Skeletal muscle tissue (tissue), 3 donors: ENCODE measurements at regions not wholly inside any gene's neighbourhood (a gene's known extent, or its start where the extent isn't known, plus 50 kb on each side); places are given as distances from the start of the nearest gene placed in this dataset.
"Not testable (repeated sequence)": the region's sequence is repeated elsewhere in the genome, so short reads cannot be mapped to it uniquely, and the experiment has no call there.

ENCODE experiments used
- H3K27ac ChIP-seq: one replicate; pipeline ENCODE4 v1.7.0; 2013; ENCODE audit warnings: mild to moderate bottlenecking, low read depth, low read length, inconsistent platforms
- H3K27me3 ChIP-seq, 3 donors: one replicate each; pipeline ENCODE4 v1.7.0; 2013; ENCODE audit warnings: low read length in 3 of 3; ENCODE audit not compliant: control insufficient read depth in 3 of 3, insufficient read depth in 3 of 3
- H3K36me3 ChIP-seq, 3 donors: one replicate each; pipeline ENCODE4 v1.7.0; 2013; ENCODE audit warnings: low read length in 3 of 3; ENCODE audit not compliant: control insufficient read depth in 3 of 3, insufficient read depth in 3 of 3
- H3K4me1 ChIP-seq, 3 donors: one replicate each; pipeline ENCODE4 v1.7.0; 2013; ENCODE audit warnings: low read length in 3 of 3, mild to moderate bottlenecking in 3 of 3; ENCODE audit not compliant: control insufficient read depth in 3 of 3, insufficient read depth in 3 of 3
- H3K4me3 ChIP-seq, 3 donors: one replicate each; pipeline ENCODE4 v1.7.0; 2013; ENCODE audit warnings: low read length in 3 of 3
- H3K9ac ChIP-seq, 3 donors: one replicate each; pipeline ENCODE4 v1.7.0; 2013; ENCODE audit warnings: low read length in 3 of 3, mild to moderate bottlenecking in 3 of 3, moderate library complexity in 2 of 3, low read depth in 1 of 3
- H3K9me3 ChIP-seq, 3 donors: one replicate each; pipeline ENCODE4 v1.7.0; 2013; ENCODE audit warnings: low read length in 3 of 3; ENCODE audit not compliant: control insufficient read depth in 3 of 3
- donor health status: Osteomylitis.

GRCh38 chr6:128719786-128720185 is 163.2 kb upstream of the LAMA2 start:
- Histone ChIP-seq H3K27ac (no peak overlapping the region), H3K4me1 (no peaks in the 10 kb centered on the region), H3K27me3 (no peaks in the 10 kb centered on the region), H3K4me3 (no peak overlapping the region), H3K9me3 (no peaks in the 10 kb centered on the region), H3K9ac (no peak overlapping the region), H3K36me3 (no peaks in the 10 kb centered on the region)

- Histone ChIP-seq H3K4me3 (no peak overlapping the region), H3K36me3 (no peaks in the 10 kb centered on the region), H3K4me1 (no peaks in the 10 kb centered on the region), H3K27ac (no peak overlapping the region), H3K27me3 (no peaks in the 10 kb centered on the region), H3K9me3 (no peaks in the 10 kb centered on the region), H3K9ac (no peak overlapping the region)
These were observed 169.5 kb upstream of the LAMA2 start for GRCh38 chr6:128713461-128713860.

- no peaks in the 10 kb centered on the region for H3K4me1 ChIP-seq
These were observed 170.0 kb upstream of the LAMA2 start for GRCh38 chr6:128712898-128713297.

DNA sequence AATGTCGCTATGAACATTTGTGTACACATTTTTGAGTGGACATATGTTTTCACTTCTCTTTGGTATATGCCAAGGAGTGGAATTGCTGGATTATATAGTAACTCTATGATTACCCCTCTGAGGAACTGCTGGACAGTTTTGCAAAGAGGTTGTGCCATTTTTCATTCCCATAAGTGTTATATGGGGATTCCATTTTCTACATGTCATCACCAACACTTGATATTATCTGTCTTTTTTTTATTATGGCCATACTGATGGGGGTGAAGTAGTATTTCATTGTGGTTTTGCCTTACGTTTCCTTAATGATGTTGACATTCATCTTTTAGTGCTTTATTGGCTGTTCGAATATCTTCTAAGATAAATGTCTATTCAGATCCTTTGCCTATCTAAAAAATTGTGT is 171.8 kb upstream of the LAMA2 start:
- H3K4me1 ChIP-seq = no peaks in the 10 kb centered on the region
- no peaks in the 10 kb centered on the region for H3K36me3 ChIP-seq
- no peak overlapping the region for H3K4me3 ChIP-seq
- no peak overlapping the region for H3K9ac ChIP-seq
- H3K27ac ChIP-seq = no peak overlapping the region
- no peaks in the 10 kb centered on the region for H3K9me3 ChIP-seq
- no peaks in the 10 kb centered on the region for H3K27me3 ChIP-seq

More at GRCh38 chr6:128712898-128713297, 170.0 kb upstream of the LAMA2 start:
- Histone ChIP-seq H3K9ac (no peak overlapping the region), H3K36me3 (no peaks in the 10 kb centered on the region), H3K27ac (no peak overlapping the region), H3K9me3 (no peaks in the 10 kb centered on the region), H3K27me3 (no peaks in the 10 kb centered on the region), H3K4me3 (no peak overlapping the region)

- Histone ChIP-seq H3K4me3 (no peak overlapping the region), H3K36me3 (no peaks in the 10 kb centered on the region), H3K27me3 (no peaks in the 10 kb centered on the region), H3K27ac (no peak overlapping the region), H3K9ac (no peak overlapping the region), H3K9me3 (no peaks in the 10 kb centered on the region), H3K4me1 (no peaks in the 10 kb centered on the region)
These were observed 172.6 kb upstream of the LAMA2 start for GRCh38 chr6:128710315-128710714.

DNA sequence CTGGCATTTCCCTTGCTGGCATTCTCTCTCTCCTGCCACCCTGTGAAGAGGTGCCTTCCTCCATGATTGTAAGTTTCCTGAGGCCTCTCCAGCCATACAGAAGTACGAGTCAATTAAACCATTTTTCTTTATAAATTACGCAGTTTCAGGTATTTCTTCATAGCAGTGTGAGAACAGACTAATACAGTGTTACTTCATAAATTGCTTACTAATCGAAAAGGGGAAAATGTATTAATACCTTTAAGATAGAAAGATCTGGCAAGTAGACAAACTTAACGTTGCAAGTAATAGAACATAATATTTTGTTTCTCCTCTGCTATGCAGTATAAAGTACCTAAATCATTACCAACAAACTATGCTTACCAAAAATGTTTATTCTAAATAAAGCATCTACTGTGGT is 178.3 kb upstream of the LAMA2 start:
- H3K4me1 ChIP-seq = no peaks in the 10 kb centered on the region
- H3K4me3 ChIP-seq = no peak overlapping the region
- no peak overlapping the region for H3K27ac ChIP-seq
- no peaks in the 10 kb centered on the region for H3K36me3 ChIP-seq
- H3K9ac ChIP-seq = no peak overlapping the region
- H3K9me3 ChIP-seq = no peaks in the 10 kb centered on the region
- no peaks in the 10 kb centered on the region for H3K27me3 ChIP-seq

DNA sequence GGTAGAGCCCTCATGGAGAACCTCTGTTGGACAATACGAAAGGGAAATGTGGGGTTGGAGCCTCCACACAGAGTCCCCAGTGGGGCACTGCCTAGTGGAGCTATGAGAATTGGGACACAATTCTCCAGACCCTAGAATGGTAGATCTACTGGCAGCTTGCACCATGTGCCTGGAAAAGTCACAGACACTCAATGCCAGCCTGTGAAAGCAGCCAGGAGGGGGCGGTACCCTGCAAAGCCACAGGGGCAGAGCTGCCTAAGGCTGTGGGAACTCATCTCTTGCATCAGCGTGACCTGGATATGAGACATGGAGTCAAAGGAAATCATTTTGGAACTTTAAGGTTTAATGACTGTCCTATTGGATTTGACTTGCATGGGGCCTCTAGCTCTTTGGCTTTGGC is 179.1 kb upstream of the LAMA2 start:
- H3K9ac ChIP-seq, H3K9me3 ChIP-seq, H3K27me3 ChIP-seq, H3K4me1 ChIP-seq, H3K36me3 ChIP-seq, H3K27ac ChIP-seq, H3K4me3 ChIP-seq: not testable (repeated sequence)

- Histone ChIP-seq H3K27me3 (no peaks in the 10 kb centered on the region), H3K27ac (no peak overlapping the region), H3K9ac (no peak overlapping the region), H3K9me3 (no peaks in the 10 kb centered on the region), H3K4me1 (no peaks in the 10 kb centered on the region), H3K4me3 (no peak overlapping the region), H3K36me3 (no peaks in the 10 kb centered on the region)
These were observed 176.6 kb upstream of the PTPRK start for GRCh38 chr6:128696691-128697689.

DNA sequence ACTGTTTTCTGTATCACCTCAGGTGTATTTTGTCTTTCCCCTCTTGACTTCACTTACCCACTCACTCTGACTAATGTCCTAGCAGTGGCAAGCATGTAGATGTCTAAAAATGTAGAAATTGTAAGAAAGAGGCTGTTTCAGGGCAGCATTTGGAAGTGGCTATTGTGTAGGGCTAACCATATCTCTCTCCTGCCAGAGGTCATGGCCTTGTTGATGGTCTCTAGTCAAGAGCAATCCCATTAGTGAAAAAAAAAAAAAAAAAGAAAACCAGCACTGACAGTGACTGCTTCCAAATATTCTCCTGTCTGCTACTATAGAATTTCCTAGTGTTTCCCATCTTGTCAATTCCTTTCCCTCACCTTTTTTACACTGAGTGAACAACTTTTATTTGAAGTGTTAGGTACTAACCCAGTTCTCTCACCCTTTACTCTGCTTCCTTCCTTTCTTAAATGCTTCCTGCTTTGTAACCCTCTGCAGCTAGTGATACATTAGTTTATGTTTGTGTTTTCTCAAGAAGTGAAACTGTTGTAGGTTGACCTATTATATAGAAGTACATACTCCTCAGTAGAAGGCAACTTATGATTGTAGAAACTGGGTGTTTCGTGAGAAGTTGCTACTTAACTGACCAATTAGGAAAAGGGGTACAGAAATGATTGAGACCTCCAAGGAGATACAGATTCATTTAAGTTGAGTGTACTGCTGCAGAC is 174.1 kb upstream of the PTPRK start:
- Histone ChIP-seq H3K4me3 (no peak overlapping the region), H3K4me1 (no peaks in the 10 kb centered on the region), H3K9me3 (no peaks in the 10 kb centered on the region), H3K9ac (no peak overlapping the region), H3K36me3 (no peaks in the 10 kb centered on the region), H3K27me3 (no peaks in the 10 kb centered on the region), H3K27ac (no peak overlapping the region)

DNA sequence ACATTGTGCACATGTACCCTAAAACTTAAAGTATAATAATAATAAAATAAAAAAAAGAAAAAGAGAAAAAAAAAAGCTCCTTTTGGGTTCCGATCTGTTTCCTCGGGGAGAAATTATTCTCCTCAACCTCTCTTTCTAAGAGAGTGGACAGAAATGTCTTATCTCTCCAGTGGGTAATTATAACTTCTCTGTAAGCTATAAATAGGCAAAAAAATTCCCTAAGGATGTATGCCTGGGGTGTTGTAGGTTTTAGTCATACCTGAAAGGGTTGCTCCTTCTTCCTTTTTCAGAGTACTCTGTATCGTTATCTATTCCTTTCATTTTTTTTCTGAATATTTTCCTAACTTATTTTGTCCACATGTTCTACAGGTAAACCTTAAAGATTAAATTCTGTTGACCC is 169.7 kb upstream of the PTPRK start:
- Histone ChIP-seq H3K27ac (no peak overlapping the region), H3K36me3 (no peaks in the 10 kb centered on the region), H3K4me1 (no peaks in the 10 kb centered on the region), H3K9me3 (no peaks in the 10 kb centered on the region), H3K9ac (no peak overlapping the region), H3K4me3 (no peak overlapping the region), H3K27me3 (no peaks in the 10 kb centered on the region)
